CD14-positive monocyte (primary cell): ENCODE measurements at regions not wholly inside any gene's neighbourhood (a gene's known extent, or its start where the extent isn't known, plus 50 kb on each side); places are given as distances from the start of the nearest gene placed in this dataset.

Experiments used
- DNase-seq, 3 donors: peaks; one replicate each; pipeline ENCODE4 v3.0.0-alpha.2; 2011 to 2022
- H2AFZ ChIP-seq: 2 replicates; pipeline ENCODE4 v1.6.0; 2012; ENCODE audit warnings: mild to moderate bottlenecking, low read depth, low read length, inconsistent platforms; ENCODE audit not compliant: insufficient read depth, poor library complexity, severe bottlenecking
- H3K27ac ChIP-seq, 2 donors: 1 replicate in 1 of 2; 2 replicates in 1 of 2; pipeline ENCODE4 v1.5.1; 2012 to 2013; ENCODE audit warnings: low read length in 2 of 2, control low read depth in 1 of 2, inconsistent platforms in 1 of 2, low read depth in 1 of 2, mild to moderate bottlenecking in 1 of 2
- H3K27me3 ChIP-seq, 2 donors: one replicate each; pipeline versions ENCODE4 v1.6.0 to v1.6.1; 2011 to 2013; ENCODE audit warnings: low read length in 2 of 2; ENCODE audit not compliant: control insufficient read depth in 2 of 2, insufficient read depth in 2 of 2
- H3K36me3 ChIP-seq, 2 donors: replicated peaks in 1 of 2; 1 replicate in 1 of 2; 2 replicates in 1 of 2; pipeline versions ENCODE4 v1.5.1 to v1.6.1; 2012 to 2013; ENCODE audit warnings: low read length in 2 of 2, control low read depth in 1 of 2, inconsistent platforms in 1 of 2, mild to moderate bottlenecking in 1 of 2; ENCODE audit not compliant: insufficient read depth in 2 of 2, control insufficient read depth in 1 of 2
- H3K4me1 ChIP-seq, 2 donors: 1 replicate in 1 of 2; 2 replicates in 1 of 2; pipeline versions ENCODE4 v1.5.1 to v1.6.1; 2012 to 2013; ENCODE audit warnings: low read length in 2 of 2, control low read depth in 1 of 2, inconsistent platforms in 1 of 2, mild to moderate bottlenecking in 1 of 2, moderate library complexity in 1 of 2; ENCODE audit not compliant: insufficient read depth in 2 of 2, control insufficient read depth in 1 of 2
- H3K4me2 ChIP-seq: replicated peaks from 2 replicates; pipeline ENCODE3; 2012; ENCODE audit warnings: low read length, moderate library complexity, mild to moderate bottlenecking; ENCODE audit not compliant: poor library complexity, severe bottlenecking; ENCODE audit errors: extremely low read depth
- H3K4me3 ChIP-seq, 3 experiments: fragments of 200-600 bp in 1 of 3; sonication (generic) in 1 of 3; replicated peaks in 1 of 3; 1 replicate in 2 of 3; 2 replicates in 1 of 3; pipeline ENCODE4 v1.5.1; 2011 to 2013; ENCODE audit warnings: low read length in 3 of 3, mild to moderate bottlenecking in 3 of 3, control low read depth in 2 of 3, low read depth in 2 of 3, inconsistent platforms in 1 of 3, moderate library complexity in 1 of 3
- H3K79me2 ChIP-seq: 2 replicates; pipeline ENCODE4 v1.6.0; 2012; ENCODE audit warnings: mild to moderate bottlenecking, control low read depth, inconsistent platforms, low read length, moderate library complexity; ENCODE audit not compliant: insufficient read depth
- H3K9ac ChIP-seq: 2 replicates; pipeline ENCODE4 v1.6.0; 2017; ENCODE audit warnings: low read length, mild to moderate bottlenecking; ENCODE audit not compliant: insufficient read depth, poor library complexity, severe bottlenecking
- H3K9me3 ChIP-seq, 2 donors: replicated peaks in 1 of 2; 1 replicate in 1 of 2; 2 replicates in 1 of 2; pipeline versions ENCODE4 v1.5.1 to v1.6.1; 2012 to 2013; ENCODE audit warnings: low read length in 2 of 2, control low read depth in 1 of 2; ENCODE audit not compliant: control insufficient read depth in 1 of 2, insufficient read depth in 1 of 2
- H4K20me1 ChIP-seq: 2 replicates; pipeline ENCODE4 v1.6.0; 2012; ENCODE audit warnings: mild to moderate bottlenecking, low read length, control low read depth, moderate library complexity; ENCODE audit not compliant: insufficient read depth
- H3K27ac Mint-ChIP-seq, 7 donors: one replicate each; pipeline ENCODE4 v1.8.0; 2020; ENCODE audit warnings: mild to moderate bottlenecking in 7 of 7, mixed read lengths in 7 of 7, moderate library complexity in 6 of 7, inconsistent platforms in 2 of 7
- H3K27me3 Mint-ChIP-seq, 3 donors: one replicate each; pipeline ENCODE4 v1.8.0; 2021 to 2022; ENCODE audit warnings: low read depth in 3 of 3, mild to moderate bottlenecking in 3 of 3, mixed read lengths in 3 of 3, moderate library complexity in 3 of 3, inconsistent platforms in 1 of 3
- H3K36me3 Mint-ChIP-seq, 2 donors: one replicate each; pipeline ENCODE4 v1.8.0; 2020; ENCODE audit warnings: mixed read lengths in 2 of 2, inconsistent platforms in 1 of 2, mild to moderate bottlenecking in 1 of 2
- H3K4me1 Mint-ChIP-seq: one replicate; pipeline ENCODE4 v1.8.0; 2020; ENCODE audit warnings: mild to moderate bottlenecking, mixed read lengths
- H3K4me3 Mint-ChIP-seq, 2 donors: one replicate each; pipeline ENCODE4 v1.8.0; 2020; ENCODE audit warnings: mild to moderate bottlenecking in 2 of 2, mixed read lengths in 2 of 2, moderate library complexity in 1 of 2
- H3K9me3 Mint-ChIP-seq, 7 donors: one replicate each; pipeline ENCODE4 v1.8.0; 2020 to 2022; ENCODE audit warnings: mixed read lengths in 7 of 7, mild to moderate bottlenecking in 6 of 7, moderate library complexity in 6 of 7, inconsistent platforms in 2 of 7
- WGBS: methylation state at CpG from one replicate; pipeline ENCODE4 v1.1.5; 2013; ENCODE audit warnings: missing lambda C conversion rate; ENCODE audit not compliant: insufficient coverage; 5-methylcytosine and 5-hydroxymethylcytosine counted together
- intact Hi-C, 2 donors: fragments of 100-400 bp; cut with micrococcal nuclease; formaldehyde crosslinking; loops; one replicate each; pipeline versions ENCODE4 v1.15.0 to v1.15.1; 2023
- TF ChIP-seq, protein P1 (sequence below): fragments of 200-600 bp; IDR thresholded peaks from one replicate; pipeline ENCODE4 v1.8.0; 2022; ENCODE audit warnings: antibody characterized with exemption, mild to moderate bottlenecking

DNA sequence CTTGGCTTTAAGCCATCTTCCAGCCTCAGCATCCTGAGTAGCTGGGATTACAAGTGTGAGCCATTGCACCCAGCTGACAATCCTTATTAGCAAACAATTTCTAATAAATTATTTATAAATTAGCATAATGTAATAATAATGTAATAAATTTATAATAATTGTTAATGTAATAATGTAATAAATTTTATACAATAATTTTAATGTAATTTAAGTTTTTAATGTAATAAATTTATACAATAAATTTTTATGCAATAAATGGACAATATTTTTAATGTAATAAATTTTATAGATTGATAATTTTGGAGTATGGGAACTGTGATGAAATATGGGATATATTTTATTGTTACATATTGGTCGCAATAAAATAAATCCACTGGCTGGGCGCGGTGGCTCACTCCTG lies 1457.5 kb downstream of the KCNT2 start:
- Histone ChIP-seq H2AFZ (no peak overlapping the region), H3K4me2 (no peak overlapping the region), H3K27me3 (no peaks in the 10 kb centered on the region), H3K79me2 (no peaks in the 10 kb centered on the region), H3K4me1 (no peaks in the 10 kb centered on the region), H3K4me3 (no peak overlapping the region), H3K9me3 (no peaks in the 10 kb centered on the region), H3K36me3 (no peaks in the 10 kb centered on the region), H3K9ac (no peak overlapping the region), H3K27ac (no peak overlapping the region), H4K20me1 (no peaks in the 10 kb centered on the region)
- Mint-ChIP-seq H3K4me1 (no peaks in the 10 kb centered on the region), H3K27me3 (no peaks in the 10 kb centered on the region), H3K36me3 (no peaks in the 10 kb centered on the region), H3K4me3 (no peak overlapping the region), H3K27ac (no peak overlapping the region), H3K9me3 (peaks cover 0 to 5% (median 0%) of the 10 kb centered on the region in 7 donors)
- TF ChIP-seq, protein P1, sequence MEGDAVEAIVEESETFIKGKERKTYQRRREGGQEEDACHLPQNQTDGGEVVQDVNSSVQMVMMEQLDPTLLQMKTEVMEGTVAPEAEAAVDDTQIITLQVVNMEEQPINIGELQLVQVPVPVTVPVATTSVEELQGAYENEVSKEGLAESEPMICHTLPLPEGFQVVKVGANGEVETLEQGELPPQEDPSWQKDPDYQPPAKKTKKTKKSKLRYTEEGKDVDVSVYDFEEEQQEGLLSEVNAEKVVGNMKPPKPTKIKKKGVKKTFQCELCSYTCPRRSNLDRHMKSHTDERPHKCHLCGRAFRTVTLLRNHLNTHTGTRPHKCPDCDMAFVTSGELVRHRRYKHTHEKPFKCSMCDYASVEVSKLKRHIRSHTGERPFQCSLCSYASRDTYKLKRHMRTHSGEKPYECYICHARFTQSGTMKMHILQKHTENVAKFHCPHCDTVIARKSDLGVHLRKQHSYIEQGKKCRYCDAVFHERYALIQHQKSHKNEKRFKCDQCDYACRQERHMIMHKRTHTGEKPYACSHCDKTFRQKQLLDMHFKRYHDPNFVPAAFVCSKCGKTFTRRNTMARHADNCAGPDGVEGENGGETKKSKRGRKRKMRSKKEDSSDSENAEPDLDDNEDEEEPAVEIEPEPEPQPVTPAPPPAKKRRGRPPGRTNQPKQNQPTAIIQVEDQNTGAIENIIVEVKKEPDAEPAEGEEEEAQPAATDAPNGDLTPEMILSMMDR: no peak
- no CpG with 5 or more reads among the region's 3 CpGs for WGBS
- intact Hi-C loops: no loop called here
- DNase-seq: no peak

DNA sequence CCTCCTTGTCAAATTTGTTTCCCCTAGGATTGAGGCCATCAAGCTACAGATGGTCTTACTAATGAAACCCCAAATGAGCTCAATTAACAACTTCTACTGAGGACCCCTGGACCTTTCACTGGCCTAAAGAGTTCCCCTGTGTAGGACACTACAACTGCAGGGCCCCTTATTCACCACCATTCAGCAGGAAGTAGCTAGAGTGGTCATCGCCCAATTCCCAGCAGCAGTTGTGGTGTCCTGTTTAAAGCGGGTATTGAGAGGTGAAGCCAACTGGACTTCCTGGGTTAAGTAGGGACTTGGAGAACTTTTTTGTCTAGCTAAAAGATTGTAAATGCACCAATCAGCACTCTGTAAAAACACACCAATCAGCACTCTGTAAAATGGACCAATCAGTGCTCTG lies 1466.9 kb downstream of the KCNT2 start:
- H4K20me1 ChIP-seq: no peaks in the 10 kb centered on the region
- H3K27ac ChIP-seq: no peak overlapping the region
- H3K36me3 ChIP-seq: no peaks in the 10 kb centered on the region
- TF ChIP-seq, protein P1: no peak
- H3K4me1 Mint-ChIP-seq: no peaks in the 10 kb centered on the region
- no CpG with 5 or more reads among the region's 2 CpGs for whole genome bisulfite sequencing
- H3K27ac Mint-ChIP-seq: no peak overlapping the region
- H3K4me3 Mint-ChIP-seq: no peak overlapping the region
- no peak overlapping the region for H3K9ac ChIP-seq
- H3K9me3 ChIP-seq: peaks cover 11 to 19% of the 10 kb centered on the region in 2 donors
- peaks cover 8 to 24% (median 12%) of the 10 kb centered on the region in 7 donors for H3K9me3 Mint-ChIP-seq
- no peak for DNase-seq
- no peak overlapping the region for H2AFZ ChIP-seq
- no peaks in the 10 kb centered on the region for H3K4me1 ChIP-seq
- H3K27me3 ChIP-seq: no peaks in the 10 kb centered on the region
- intact Hi-C loops: no loop called here
- no peak overlapping the region for H3K4me2 ChIP-seq
- no peaks in the 10 kb centered on the region for H3K79me2 ChIP-seq
- H3K36me3 Mint-ChIP-seq: no peaks in the 10 kb centered on the region
- no peaks in the 10 kb centered on the region for H3K27me3 Mint-ChIP-seq
- no peak overlapping the region for H3K4me3 ChIP-seq
